Hematopoietic multipotent progenitor cell (in vitro differentiated cells): ENCODE measurements at regions not wholly inside any gene's neighbourhood (a gene's known extent, or its start where the extent isn't known, plus 50 kb on each side); places are given as distances from the start of the nearest gene placed in this dataset.
A peak's percentile ranks its signal among the peaks of the same experiment; 100 is the strongest.
"Not testable (repeated sequence)": the region's sequence is repeated elsewhere in the genome, so short reads cannot be mapped to it uniquely, and the experiment has no call there.

Experiments used
- DNase-seq, 3 donors: peaks; one replicate each; pipeline ENCODE4 v3.0.0-alpha.2; 2011 to 2015; ENCODE audit warnings: low read depth in 2 of 3, low spot score in 2 of 3

DNA sequence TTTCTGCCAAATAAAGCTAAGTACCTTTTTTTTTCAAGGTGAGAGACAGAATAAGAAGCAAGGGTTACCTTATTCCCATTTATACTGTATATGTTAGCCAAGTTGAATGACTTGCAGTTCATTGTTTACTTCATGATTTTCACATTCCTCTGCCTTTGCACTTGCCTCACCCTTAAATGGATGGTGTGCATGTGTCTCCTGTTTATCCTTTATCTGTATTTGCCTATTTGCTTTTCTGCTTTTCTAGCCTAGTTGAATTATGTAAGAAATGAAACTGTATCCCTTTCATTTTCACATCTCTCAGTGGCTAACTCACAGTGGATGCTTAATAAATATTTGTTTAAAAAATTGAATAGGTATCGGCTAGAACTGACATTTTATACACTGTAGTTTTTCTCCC lies 200.8 kb upstream of the ST8SIA4 start:
- DNase-seq = no peak

DNA sequence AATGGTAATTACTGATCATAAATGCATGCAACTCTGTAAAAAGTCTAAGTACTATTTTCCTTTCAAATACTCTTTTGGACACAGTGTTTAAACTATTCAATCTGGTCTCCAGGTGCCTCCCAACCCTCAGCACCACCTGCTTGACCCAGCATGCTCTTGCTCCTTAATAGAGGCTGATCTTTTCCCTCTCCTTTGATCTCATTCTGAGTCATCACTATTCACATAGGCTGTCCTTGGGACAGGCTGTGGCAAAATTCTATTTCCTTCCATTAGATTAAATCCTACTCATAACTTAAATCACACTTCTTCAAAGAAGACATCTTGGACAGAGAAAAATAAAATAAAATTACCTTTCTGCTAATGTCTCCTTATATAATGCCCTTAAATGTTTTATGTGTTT lies 199.4 kb upstream of the ST8SIA4 start:
- DNase-seq = no peak

DNA sequence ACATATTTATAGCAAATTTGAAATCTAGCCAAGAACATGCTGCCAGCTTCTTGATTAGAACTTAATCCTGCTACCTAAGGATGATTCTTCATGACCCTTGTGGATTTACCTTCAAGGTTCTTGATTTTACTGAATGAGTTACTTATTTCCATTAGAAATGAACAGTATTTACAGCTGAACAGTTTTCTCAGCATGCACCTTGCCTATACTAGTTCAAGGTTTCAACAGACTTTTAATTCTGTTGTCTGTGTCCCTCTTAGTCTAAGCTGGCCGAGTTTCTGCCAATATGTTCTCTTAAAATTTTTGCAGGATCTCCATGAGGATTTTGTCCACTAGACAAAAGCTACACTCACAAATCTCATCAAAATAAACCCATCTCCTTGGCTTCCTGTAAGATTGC lies 188.8 kb upstream of the ST8SIA4 start:
- DNase-seq = no peak

DNA sequence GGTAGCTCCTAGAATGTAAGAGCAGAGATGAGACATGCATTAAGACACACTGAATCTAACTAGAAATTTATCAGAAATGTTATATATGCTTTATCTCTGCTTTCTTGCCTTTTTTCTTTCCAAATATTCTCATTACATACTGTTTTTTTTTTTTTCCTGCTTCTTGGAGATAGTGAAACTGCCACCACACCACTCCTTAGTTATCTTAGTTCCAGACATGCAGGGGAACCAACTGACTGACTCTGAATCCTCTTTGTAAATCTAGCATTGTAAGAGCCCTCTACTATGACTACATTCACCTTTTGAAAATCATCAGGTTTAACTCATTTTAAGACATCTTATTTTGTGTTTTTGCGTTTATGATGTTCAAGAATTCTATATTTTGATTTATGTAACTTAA lies 181.3 kb upstream of the ST8SIA4 start:
- no peak for DNase-seq

DNA sequence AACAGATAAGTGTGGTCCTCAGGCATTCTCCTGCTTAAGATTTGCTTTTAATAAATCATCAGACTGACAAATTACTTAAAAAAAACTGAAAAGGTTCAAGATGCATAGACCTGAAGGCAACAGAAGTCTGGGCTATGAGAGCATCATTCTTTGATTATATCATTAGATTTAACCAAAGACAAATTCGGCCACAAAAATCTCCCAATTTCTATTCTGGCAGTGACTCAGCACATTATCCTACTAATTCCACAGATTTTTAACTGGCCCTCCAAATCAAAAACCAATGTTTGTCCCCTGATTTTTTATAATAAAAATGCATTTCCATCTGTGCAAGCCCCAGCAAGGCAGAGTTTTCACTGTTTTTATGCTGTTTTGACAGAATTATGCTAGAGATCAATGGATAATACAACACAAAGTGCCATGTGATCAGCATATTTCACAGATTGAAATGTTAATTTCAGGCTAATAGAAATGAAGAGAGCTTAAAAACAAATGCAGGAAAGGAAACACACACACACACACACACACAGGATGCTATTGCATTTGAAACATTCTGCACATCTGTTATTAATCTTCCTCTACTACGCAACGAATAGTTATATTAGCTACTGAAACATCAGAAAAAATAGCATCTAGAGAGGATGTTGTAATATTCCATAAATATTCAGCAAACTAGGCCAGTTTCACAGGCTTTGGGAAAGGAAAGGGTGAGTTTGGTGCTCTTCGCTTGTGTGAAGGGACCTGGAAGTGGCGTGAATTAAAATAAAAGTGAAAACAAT lies 177.6 kb upstream of the ST8SIA4 start:
- DNase-seq = no peak

DNA sequence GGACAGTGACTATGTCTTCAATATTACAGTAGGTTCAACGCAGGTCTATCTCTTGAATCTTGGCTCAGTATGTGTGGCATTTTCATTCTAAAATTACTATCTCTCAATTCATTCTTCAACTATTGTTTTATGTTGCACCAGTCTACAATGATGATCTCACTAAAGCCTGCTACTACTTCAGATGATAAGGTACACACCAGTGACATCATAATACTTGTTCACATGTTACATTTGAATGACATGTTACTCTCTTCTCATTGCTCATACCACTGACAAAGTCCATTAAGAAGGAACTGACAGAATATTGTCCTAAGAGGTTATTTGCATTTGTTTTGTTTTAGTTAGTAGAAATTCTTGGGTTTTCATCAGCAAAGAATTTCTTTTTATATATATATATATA lies 165.2 kb upstream of the ST8SIA4 start:
- no peak for DNase-seq

DNA sequence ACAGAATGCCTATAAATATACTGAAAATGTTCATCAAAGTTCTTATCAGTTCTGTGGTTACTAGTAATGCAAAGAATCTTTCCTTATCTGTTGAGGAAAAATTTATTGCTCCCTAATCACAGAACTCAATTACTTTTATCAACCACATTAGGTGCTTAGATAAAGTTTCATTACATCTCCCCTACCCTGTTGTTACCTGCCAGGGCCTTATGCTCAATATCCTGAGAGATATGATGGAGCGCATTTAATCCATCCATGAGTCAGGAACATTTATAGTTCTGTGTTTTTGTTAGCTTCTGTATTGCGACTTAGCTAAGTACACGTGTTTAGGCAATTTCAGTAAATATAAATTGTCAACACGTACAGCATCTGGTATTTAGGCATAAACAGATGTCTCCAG lies 164.3 kb upstream of the ST8SIA4 start:
- DNase-seq = no peak

DNA sequence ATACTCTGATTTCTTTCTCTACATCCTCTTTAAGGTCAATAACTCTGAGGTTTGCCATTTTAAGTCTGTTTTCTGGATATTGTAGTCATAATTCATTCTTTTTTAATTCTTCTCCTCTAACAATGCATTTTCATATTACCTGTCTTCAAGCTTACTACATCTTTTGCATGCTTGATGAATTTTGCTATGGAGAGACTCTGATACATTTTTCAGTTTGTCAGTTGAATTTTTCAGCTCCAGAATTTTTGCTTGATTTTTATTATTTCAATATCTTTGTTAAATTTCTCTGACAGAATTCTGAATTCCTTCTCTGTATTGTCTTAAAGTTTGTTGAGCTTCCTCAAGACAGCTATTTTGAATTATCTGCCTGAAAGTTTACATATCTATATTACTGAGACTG lies 159.8 kb upstream of the ST8SIA4 start:
- DNase-seq = no peak

DNA sequence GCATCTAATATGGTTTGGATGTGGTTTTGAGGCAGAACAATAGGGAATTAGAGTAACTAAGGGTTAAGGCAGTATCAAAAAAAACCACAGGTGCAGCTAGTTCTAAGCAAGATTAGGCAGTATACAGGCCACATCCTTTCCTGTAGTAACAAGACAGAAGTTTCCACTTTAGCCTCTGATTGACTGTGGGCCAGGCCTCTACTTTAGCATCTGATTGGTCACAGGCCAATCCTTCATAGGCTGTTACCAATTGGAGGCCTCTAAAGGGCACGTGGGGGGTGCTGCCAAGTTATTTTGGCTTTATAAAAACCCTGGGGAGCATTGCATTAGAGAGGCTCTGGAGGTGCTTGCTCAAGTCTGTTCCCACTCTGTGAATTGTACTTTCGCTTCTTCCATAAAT lies 144.1 kb upstream of the ST8SIA4 start:
- no peak for DNase-seq

DNA sequence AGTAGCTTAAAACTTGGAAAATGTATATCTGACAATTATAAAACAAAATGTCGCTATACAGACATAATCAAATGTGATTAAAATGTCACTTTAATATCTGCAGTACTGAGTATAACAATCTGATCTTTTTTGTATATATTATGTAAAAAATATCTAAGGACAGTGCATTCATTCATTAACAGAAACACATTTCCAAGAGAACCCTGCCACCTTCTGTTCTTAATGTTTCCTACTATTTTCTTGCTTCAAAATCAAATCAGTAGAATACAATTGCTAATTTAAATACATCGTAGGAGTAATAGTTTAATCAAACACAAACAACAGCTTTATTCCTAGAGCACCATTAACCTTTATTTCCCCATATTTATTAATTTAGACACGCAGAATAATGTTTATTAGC lies 142.6 kb upstream of the ST8SIA4 start:
- DNase-seq = peak in 2 of 3 donors; percentile 5 to 56

DNA sequence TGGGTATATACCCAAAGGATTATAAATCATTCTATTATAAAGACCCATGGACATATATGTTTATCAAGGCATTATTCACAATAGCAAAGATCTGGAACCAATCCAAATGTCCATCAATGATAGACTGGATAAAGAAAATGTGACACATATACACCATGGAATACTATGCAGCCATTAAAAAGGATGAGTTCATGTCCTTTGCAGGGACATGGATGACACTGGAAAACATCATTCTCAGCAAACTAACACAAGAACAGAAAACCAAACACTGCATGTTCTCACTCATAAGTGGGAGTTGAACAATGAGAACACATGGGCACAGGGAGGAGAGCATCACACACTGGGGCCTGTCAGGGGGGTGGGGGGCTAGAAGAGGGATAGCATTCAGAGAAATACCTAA lies 136.9 kb upstream of the ST8SIA4 start:
- not testable (repeated sequence) for DNase-seq

DNA sequence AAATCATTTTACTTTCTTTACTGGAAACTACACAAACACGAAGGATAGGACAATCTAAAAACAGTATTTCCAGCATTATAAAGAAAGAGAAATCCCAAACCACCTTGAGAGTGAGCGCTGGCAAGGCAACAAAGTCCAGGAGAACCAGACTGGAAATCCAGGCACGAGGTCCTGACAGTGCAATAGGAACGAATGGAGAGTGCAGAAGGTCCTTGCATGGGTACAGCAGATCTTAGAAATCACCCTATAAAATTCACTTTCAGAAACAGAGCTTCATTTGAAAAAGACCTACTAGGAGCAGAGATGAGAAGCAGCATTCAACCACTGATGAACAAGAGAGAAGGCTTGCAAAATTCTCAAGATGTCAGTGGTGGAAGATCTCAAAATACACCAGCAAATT lies 133.7 kb upstream of the ST8SIA4 start:
- DNase-seq = no peak

DNA sequence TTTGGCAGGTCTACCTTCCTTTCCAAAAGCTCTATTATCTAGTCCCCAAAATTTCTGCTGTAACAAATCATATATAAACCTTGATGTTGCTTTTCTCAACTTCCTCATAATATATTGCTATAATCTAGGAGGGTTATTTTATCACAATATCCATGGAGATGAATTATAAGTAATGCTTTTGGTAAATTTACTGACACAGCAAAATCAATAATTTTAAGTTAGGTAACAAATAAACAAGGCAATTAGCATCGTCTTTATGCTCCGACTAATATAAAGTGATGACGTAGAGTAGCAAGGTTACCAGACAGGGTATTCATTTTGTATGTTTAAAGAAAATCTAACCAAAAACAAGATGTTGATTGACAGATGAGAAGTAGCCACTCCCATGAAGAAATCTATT lies 132.3 kb upstream of the ST8SIA4 start:
- DNase-seq = no peak

DNA sequence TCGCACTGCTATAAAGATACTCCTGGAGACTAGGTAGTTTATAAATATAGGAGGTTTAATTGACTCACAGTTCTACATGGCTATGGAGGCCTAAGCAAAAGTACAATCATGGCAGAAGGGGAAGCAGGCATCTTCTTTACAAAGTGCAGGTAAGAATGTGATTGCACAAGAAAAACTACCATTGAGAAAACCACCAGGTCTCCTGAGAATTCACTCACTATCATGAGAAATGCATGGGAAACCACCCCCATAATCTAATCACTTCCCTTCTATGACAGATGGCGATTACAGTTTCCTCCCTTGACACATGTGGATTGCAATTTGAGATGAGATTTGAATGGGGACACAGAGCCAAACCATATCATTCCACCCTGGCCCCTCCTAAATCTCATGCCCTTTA lies 121.2 kb upstream of the ST8SIA4 start:
- DNase-seq = no peak

DNA sequence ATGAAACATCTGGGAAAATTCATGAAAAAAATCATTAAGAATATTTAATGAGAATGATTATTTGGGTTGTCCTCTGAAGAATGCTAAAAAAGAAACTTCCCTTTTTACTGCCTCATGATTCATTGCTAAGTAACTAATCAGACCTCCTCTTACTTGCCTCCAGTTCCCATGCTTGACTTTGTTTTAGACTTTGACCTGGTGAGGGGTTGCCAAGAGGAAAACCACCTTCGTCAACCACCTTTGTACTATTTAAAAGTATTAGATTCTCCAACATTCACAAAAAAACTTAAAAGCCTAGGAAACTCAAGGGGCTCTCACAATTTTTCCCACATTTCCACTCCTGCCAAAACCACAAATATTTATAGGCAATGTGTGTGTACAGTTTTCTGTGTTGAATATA lies 115.2 kb upstream of the ST8SIA4 start:
- peak in 1 of 3 donors; percentile 4 for DNase-seq

DNA sequence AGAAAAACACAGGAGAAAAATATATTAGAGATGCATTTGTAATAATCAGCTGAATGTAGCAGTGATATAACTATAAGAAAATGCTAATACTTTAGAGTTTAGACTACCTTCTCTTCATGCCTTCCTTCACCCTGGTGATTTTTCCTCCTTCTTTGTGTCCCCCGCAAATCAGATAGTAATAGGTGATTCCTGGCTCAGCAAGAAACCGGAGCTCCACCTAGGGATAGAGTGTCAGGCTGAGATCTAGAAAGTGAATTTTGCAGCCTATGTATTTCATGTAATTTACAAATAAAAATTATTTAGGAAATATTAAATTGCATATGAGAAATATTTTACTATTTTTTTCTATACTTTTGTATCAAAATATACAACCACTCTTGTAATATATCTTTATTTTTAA lies 109.8 kb upstream of the ST8SIA4 start:
- DNase-seq = peak in 2 of 3 donors; percentile 5

DNA sequence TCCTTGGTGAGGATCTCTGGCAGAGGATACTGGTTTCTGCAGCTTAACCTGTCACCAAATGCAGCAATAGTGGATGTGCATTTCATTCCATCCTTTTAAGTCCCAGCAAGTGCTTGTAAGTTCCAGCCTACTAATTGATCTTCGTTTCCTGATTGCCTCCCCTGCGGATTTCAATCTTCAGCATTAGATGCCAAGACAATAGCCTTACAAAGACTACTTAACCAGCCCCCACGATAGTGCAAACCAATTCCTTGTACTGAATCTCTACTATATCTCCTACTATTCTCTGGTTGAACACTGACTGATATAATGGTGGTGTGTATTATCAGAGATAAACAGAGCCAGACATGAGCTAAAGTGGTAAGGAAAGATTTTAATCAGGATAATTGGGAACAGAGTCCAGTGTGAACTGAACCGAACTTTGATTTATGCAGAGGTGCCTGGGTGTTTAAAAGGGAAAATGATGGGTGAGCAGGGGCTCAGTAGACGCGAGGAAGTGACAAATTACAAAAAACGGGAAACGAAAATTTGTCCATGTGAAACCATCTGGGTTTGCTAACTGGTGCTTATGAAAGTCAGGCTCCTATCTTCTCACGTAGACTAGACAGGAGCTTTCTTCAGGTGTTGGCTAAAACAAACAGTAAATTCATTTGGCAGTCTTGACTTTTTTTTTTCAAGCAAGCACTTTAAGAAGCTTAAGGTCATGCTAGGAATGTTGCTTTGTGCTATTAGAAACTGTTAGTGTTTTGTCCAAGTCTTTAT lies 106.9 kb upstream of the ST8SIA4 start:
- no peak for DNase-seq

DNA sequence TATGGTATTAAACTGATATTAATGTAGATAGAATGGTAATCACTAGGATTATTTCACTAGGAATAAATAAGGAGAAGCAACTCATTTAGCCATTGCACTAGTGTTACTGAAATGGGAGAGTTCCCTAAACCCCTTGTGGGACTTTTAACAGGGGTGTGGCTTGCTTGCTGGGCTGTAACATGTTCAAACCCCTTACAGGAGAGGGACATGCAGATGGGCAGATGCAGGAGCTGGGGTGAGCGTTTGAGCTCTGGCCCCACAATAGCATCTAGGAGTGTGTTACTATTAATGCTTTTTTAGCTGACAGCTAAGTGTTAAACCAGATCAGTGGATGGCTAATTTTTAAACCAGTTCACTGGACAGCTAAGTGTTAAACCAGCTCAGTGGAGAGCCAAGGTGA lies 89.3 kb upstream of the ST8SIA4 start:
- no peak for DNase-seq

DNA sequence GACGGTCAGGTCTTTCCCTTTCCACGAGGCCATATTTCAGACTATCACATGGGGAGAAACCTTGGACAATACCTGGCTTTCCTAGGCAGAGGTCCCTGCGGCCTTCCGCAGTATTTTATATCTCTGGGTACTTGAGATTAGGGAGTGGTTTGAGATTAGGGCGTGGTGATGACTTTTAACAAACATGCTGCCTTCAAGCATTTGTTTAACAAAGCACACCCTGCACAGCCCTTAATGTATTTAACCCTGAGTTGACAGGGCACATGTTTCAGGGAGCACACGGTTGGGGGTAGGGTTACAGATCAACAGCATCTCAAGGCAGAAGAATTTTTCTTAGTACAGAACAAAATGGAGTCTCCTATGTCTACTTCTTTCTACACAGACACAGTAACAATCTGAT lies 80.5 kb upstream of the ST8SIA4 start:
- DNase-seq = not testable (repeated sequence)

DNA sequence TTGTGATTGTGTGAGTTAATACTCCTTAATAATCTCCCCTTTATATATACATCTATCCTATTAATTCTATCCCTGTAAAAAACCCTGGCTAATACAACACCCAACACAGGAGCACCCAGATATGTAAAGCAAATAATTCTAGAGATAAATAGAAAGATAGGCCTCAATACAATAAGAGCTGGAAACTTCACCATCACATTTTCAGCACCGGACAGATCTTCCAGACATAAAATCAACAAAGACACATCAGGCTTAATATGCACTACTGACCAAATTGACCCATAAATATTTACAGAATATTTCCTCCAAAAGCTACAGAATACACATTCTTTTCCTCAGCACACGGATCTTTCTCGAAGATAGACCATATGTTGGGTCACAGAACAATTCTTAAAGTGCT lies 71.0 kb upstream of the ST8SIA4 start:
- no peak for DNase-seq

DNA sequence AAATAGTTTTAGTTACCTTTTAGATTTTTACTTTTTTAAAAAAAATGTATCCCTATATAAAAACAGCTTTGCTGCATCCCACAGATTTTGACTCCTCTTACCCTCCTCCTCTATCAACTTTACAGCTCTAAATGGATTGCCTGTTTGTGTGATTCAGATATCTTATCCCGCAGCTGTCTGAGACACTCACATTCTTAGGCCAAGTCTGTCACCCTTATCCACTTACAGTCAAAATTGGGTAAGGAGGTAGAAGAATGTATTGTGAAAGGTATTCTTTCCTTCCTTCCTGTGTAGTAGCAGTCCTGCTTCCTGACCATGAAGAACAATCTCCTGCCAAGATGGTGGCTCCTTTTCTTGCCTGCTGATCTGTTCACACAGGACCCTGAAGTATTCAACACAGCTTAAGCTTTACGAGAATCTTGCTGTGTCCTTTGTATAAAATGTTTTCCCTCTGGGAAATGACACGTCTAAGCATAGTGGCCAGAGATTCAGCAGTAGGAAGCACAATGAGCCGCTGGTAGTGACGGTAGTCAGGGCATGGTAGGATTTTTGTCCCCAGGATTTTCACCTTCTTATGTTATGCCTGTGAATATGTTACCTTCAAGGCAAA lies 67.7 kb upstream of the ST8SIA4 start:
- DNase-seq = no peak

DNA sequence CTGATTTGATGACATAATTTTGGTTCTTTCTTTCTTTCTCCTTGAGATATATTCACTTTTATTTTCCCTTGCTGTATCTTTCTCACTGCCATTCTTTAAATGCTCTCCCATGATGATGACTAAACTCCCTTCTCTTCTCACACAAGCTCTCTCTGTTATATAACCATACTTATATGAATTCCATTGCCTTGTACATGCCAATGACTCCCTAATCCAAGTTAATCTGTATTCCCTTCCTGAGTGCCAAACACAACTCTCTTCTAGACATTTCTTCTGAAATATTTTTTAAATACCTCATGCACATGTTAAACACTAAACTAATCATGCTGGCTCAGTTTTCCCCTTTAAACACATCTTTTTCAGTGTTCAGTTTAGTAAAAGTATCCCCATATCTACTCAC lies 62.2 kb upstream of the ST8SIA4 start:
- no peak for DNase-seq
